Brain microvascular endothelial cell (primary cell): ENCODE measurements at regions not wholly inside any gene's neighbourhood (a gene's known extent, or its start where the extent isn't known, plus 50 kb on each side); places are given as distances from the start of the nearest gene placed in this dataset.
"Not testable (repeated sequence)": the region's sequence is repeated elsewhere in the genome, so short reads cannot be mapped to it uniquely, and the experiment has no call there.

Source experiments
- DNase-seq: peaks from one replicate; pipeline ENCODE4 v3.0.0-alpha.2; 2020
- H3K27ac ChIP-seq: fragments of 250-450 bp; sonication (Bioruptor Pico); 2 replicates; pipeline ENCODE4 v1.5.1; 2020; ENCODE audit warnings: mild to moderate bottlenecking, moderate library complexity
- H3K27me3 ChIP-seq: fragments of 250-450 bp; sonication (Bioruptor Pico); replicated peaks from 2 replicates; pipeline ENCODE4 v1.5.1; 2020; ENCODE audit warnings: mild to moderate bottlenecking
- H3K36me3 ChIP-seq: fragments of 250-450 bp; sonication (Bioruptor Pico); replicated peaks from 2 replicates; pipeline ENCODE4 v1.5.1; 2020; ENCODE audit warnings: mild to moderate bottlenecking
- H3K4me3 ChIP-seq: 2 replicates; pipeline ENCODE4 v1.5.1; 2011; ENCODE audit warnings: low read depth, mild to moderate bottlenecking, control low read depth, low read length, moderate library complexity
- in situ Hi-C: cut with HindIII; loops from 2 replicates; pipeline ENCODE4 v1.10.0; 2017; ENCODE audit warnings: low sequenced_read_pairs, low pct_ligation_motif_present
- TF ChIP-seq, protein P1 (sequence below): IDR thresholded peaks from 2 replicates; pipeline ENCODE4 v1.5.1; 2011; ENCODE audit warnings: low read depth, mild to moderate bottlenecking, moderate library complexity, low read length, control low read depth, inconsistent platforms; ENCODE audit errors: missing control alignments

DNA sequence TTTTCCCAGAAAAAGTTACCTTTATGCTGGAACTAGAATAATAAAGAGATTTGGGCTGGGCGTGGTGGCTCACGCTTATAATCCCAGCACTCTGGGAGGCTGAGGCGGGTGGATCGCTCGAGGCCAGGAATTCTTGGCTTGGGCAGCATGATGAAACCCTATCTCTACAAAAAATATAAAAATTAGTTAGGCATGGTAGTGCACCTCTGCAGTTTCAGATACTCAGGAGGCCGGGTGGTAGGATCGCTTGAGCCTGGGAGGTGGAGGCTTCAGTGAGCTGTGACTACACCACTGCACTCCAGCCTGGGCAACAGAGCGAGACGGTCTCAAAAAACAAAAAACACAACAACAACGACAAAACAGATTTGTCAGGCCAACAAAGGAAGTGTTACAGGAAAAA is 119.3 kb upstream of the OR9Q1 start:
- Histone ChIP-seq H3K27me3 (no peaks in the 10 kb centered on the region), H3K4me3 (no peak overlapping the region), H3K27ac (no peak overlapping the region), H3K36me3 (no peaks in the 10 kb centered on the region)
- in situ Hi-C loops: no loop called here
- TF ChIP-seq, protein P1, sequence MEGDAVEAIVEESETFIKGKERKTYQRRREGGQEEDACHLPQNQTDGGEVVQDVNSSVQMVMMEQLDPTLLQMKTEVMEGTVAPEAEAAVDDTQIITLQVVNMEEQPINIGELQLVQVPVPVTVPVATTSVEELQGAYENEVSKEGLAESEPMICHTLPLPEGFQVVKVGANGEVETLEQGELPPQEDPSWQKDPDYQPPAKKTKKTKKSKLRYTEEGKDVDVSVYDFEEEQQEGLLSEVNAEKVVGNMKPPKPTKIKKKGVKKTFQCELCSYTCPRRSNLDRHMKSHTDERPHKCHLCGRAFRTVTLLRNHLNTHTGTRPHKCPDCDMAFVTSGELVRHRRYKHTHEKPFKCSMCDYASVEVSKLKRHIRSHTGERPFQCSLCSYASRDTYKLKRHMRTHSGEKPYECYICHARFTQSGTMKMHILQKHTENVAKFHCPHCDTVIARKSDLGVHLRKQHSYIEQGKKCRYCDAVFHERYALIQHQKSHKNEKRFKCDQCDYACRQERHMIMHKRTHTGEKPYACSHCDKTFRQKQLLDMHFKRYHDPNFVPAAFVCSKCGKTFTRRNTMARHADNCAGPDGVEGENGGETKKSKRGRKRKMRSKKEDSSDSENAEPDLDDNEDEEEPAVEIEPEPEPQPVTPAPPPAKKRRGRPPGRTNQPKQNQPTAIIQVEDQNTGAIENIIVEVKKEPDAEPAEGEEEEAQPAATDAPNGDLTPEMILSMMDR: no peak
- DNase-seq: no peak

DNA sequence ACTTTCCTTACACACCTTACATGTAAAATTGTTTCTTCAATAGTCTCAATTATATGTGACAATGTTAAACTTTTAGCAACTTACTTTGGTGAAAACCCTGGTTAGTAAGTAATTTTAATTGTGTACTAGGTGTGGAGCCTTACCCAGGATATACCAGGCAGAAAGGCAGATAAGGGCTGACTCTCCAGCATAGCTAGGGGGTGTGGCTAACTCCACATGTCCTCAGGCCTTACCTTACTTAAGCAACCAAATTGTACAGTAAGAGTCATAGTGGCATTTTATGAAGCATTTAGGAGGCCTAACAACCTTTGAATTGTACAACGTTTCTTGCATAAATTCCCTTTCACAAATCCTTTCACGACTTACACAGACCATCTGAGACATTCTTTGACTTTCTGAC is 118.2 kb upstream of the OR9Q1 start:
- no peak overlapping the region for H3K4me3 ChIP-seq
- H3K27me3 ChIP-seq: no peaks in the 10 kb centered on the region
- no peak for DNase-seq
- no peak overlapping the region for H3K27ac ChIP-seq
- H3K36me3 ChIP-seq: no peaks in the 10 kb centered on the region
- TF ChIP-seq, protein P1: no peak
- in situ Hi-C loops: no loop called here

DNA sequence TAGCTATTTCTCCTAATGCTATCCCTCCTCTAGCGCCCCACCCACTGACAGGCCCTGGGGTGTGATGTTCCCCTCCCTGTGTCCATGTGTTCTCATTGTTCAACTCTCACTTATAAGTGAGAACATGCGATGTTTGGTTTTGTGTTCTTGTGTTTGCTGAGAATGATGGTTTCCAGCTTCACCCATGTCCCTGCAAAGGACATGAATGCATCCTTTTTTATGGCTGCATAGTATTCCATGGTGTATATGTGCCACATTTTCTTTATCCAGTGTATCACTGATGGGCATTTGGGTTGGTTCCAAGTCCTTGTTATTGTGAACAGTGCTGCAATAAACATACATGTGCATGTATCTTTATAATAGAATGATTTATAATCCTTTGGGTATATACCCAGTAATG is 115.3 kb upstream of the OR9Q1 start:
- H3K36me3 ChIP-seq, H3K27me3 ChIP-seq, DNase-seq, H3K27ac ChIP-seq, in situ Hi-C loops, H3K4me3 ChIP-seq: not testable (repeated sequence)

DNA sequence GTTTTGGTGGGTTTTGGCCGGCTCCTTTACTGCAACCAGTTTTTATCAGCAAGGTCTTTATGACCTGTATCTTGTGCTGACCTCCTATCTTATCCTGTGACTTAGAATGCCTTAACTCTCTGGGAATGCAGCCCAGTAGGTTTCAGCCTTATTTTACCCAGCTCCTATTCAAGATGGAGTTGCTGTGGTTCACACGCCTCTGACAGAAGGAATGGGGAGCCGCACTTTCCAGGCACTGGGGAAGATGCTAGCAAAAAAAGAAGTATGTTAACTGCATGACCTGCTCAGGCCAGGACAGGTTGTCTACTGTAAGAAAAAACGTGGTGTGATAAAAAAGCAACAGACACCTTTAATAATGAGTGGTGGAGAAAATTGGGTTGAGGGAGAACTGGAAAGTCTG is 112.2 kb upstream of the OR9Q1 start:
- H3K36me3 ChIP-seq, DNase-seq, H3K27ac ChIP-seq, in situ Hi-C loops, H3K4me3 ChIP-seq, H3K27me3 ChIP-seq: not testable (repeated sequence)

DNA sequence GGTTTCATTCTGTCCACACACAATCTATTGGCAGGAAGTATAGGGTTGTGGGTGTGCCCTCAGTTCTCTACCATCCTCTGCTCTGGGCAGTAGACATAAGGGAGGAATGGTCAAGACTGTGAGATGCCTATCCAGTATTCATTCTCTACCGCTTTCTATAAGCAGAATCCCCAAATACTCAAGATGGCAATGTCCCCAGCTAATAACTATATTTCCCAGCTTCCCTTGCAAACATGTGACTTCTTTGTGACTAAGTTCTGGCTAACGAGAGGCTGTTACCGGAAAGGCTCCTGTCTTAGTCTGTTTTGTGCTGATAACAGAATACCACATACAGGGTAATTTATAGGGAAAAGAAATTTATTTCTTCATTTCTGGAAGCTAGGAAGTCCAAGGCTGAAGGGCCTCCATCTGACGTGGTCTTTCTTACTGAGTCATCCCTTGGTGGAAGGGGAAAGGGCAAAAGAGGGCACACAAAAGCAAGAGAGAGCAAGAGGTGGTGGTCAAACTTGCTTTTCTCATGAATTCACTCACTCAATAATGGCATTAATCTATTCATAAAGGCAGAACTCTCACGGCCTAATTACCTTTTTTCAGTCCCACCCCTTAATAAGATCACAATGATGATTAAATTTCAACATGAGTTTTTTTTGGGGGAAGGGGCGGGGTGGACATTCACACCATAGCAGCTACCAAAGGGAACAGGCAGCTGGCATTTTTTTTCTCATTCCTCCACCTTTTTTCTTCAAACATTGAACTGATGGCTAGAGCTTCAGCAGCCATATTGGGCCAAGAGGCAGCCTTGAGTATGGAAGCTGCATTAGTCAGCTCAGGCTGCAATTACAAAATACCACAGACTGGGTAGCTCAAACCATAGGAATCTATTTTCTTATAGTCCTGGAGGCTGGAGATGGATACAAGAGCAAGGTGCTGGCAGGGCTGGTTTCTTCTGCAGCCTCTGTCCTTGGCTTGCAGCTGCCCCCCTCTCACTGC is 109.7 kb upstream of the OR9Q1 start:
- H3K36me3 ChIP-seq: no peaks in the 10 kb centered on the region
- H3K27me3 ChIP-seq: no peaks in the 10 kb centered on the region
- TF ChIP-seq, protein P1: no peak
- H3K4me3 ChIP-seq: no peak overlapping the region
- in situ Hi-C loops: no loop called here
- no peak for DNase-seq
- H3K27ac ChIP-seq: no peak overlapping the region

DNA sequence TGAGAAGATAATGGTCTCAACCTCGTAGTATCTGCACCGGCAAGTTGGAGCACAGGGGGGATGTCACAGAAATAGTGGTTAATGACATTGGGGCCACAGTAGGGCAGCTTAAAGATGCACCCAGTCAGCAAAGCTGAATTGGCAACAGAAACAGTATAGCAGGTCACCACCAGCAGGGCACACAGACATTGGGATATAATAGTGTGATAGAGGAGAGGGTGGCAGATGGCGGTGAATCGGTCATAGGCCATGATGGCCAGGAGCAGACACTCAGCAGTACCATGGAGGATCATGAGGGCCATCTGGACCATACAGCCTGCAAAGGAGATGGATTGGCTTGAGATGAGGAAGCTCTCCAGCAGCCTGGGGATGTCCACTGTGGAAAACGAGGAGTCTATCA is 106.0 kb upstream of the OR9Q1 start:
- no peak for DNase-seq
- Histone ChIP-seq H3K4me3 (no peak overlapping the region), H3K27me3 (no peaks in the 10 kb centered on the region), H3K36me3 (no peaks in the 10 kb centered on the region), H3K27ac (no peak overlapping the region)
- TF ChIP-seq, protein P1: no peak
- in situ Hi-C loops: no loop called here

DNA sequence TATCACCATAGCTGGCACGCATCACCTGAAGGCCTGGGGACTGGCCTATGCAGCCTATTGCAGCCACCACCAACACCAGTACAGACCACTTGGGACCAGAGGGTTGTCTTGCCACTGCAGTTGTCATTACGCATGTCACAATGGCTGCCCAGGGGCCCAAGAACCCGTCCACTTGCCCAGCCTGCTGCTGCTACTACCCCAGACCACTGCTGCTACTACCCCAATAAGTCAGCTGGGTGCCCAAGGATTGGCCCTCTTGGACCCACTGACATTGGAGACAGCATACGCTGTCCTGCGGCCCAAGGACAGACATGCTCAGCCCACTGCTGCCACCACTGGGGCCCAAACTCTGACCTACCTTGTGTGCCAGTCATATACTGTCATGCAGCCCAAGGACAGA is 102.7 kb upstream of the OR9Q1 start:
- H3K27ac ChIP-seq: no peak overlapping the region
- DNase-seq: no peak
- H3K36me3 ChIP-seq: no peaks in the 10 kb centered on the region
- no peaks in the 10 kb centered on the region for H3K27me3 ChIP-seq
- TF ChIP-seq, protein P1: no peak
- no peak overlapping the region for H3K4me3 ChIP-seq
- in situ Hi-C loops: no loop called here
